ENCODE measurements at regions not wholly inside any gene's neighbourhood (a gene's known extent, or its start where the extent isn't known, plus 50 kb on each side); places are given as distances from the start of the nearest gene placed in this dataset.

DNA sequence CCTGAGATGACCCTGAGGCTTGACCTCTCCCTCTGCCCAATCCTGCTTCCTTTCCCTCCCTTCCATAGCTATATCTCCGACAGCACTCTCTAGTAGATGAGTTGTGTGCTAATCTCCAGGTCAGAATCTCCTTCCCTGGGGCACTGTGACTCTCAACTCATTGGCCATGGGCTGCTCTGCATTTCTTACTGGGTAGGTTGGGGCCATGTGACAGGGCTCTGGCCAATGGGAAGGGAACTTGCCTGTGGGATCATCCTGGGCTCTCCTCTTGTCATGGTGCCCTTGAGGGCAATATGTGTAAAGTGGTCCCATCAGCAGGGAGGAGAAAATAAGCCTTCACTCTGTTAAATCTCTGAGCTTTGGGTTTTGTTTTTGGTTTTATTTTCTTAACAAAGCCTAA lies 80.1 kb upstream of the ANKRD1 start:
- TF ChIP-seq CTCF (IDR thresholded peaks at IDR 0.05) = no peak
- TF ChIP-seq ZFX (IDR thresholded peaks at IDR 0.05; ENCODE audit: borderline replicate concordance) = no peak
